Activated T-helper 2 cell treated with anti-CD3 and anti-CD28 coated beads, Interferon-gamma antibody, Interleukin-2, Interleukin-4, amounts not matched to agents 10 μg/mL and 5 μg/mL and 100 μg/mL, durations not matched to agents 14 hours and 24 hours and 36 hours (primary cell): ENCODE measurements at regions not wholly inside any gene's neighbourhood (a gene's known extent, or its start where the extent isn't known, plus 50 kb on each side); places are given as distances from the start of the nearest gene placed in this dataset.
"Not testable (repeated sequence)": the region's sequence is repeated elsewhere in the genome, so short reads cannot be mapped to it uniquely, and the experiment has no call there.

Experiments
- DNase-seq: peaks from one replicate; pipeline ENCODE4 v3.0.0; 2021; ENCODE audit warnings: low spot score
- H3K27ac Mint-ChIP-seq: one replicate; pipeline ENCODE4 v1.8.0; 2021; ENCODE audit warnings: mixed read lengths
- H3K27me3 Mint-ChIP-seq: one replicate; pipeline ENCODE4 v1.8.0; 2021; ENCODE audit warnings: low read depth, mixed read lengths
- H3K36me3 Mint-ChIP-seq: one replicate; pipeline ENCODE4 v1.8.0; 2021; ENCODE audit warnings: low read depth, mixed read lengths
- H3K4me1 Mint-ChIP-seq: one replicate; pipeline ENCODE4 v1.8.0; 2021; ENCODE audit warnings: low read depth, mixed read lengths
- H3K4me3 Mint-ChIP-seq: one replicate; pipeline ENCODE4 v1.8.0; 2021; ENCODE audit warnings: low read depth, mild to moderate bottlenecking, moderate library complexity, mixed read lengths
- H3K9me3 Mint-ChIP-seq: one replicate; pipeline ENCODE4 v1.8.0; 2021; ENCODE audit warnings: mixed read lengths
- intact Hi-C: fragments of 100-400 bp; cut with micrococcal nuclease; formaldehyde crosslinking; loops from one replicate; pipeline ENCODE4 v1.15.1; 2023

- no peak for DNase-seq
- no peaks in the 10 kb centered on the region for H3K27me3 Mint-ChIP-seq
- no peak overlapping the region for H3K27ac Mint-ChIP-seq
- H3K36me3 Mint-ChIP-seq: no peaks in the 10 kb centered on the region
- intact Hi-C loops: no loop called here
- H3K4me1 Mint-ChIP-seq: no peaks in the 10 kb centered on the region
- no peak overlapping the region for H3K4me3 Mint-ChIP-seq
- H3K9me3 Mint-ChIP-seq: peaks cover 41% of the 10 kb centered on the region
These were observed 1689.2 kb downstream of the OTOL1 start for GRCh38 chr3:163185721-163186350.

GRCh38 chr3:163175970-163176369, 1679.4 kb downstream of the OTOL1 start:
- peaks cover 38% of the 10 kb centered on the region for H3K9me3 Mint-ChIP-seq
- no peak overlapping the region for H3K4me3 Mint-ChIP-seq
- H3K36me3 Mint-ChIP-seq: no peaks in the 10 kb centered on the region
- H3K4me1 Mint-ChIP-seq: no peaks in the 10 kb centered on the region
- intact Hi-C loops: no loop called here
- no peaks in the 10 kb centered on the region for H3K27me3 Mint-ChIP-seq
- H3K27ac Mint-ChIP-seq: no peak overlapping the region
- DNase-seq: no peak

DNA sequence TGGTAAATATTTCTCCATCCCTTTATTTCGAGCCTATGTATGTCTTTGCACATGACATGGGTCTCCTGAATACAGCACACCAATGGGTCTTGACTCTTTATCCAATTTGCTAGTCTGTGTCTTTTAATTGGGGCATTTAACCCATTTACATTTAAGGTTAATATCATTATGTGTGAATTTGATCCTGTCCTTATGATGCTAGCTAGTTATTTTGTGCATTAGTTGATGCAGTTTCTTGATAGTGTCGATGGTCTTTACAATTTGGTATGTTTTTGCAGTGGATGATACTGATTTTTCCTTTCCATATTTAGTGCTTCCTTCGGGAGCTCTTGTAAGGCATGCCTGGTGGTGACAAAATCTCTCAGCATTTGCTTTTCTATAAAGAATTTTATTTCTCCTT, 1675.9 kb downstream of the OTOL1 start:
- H3K27ac Mint-ChIP-seq, intact Hi-C loops, H3K36me3 Mint-ChIP-seq, H3K4me3 Mint-ChIP-seq, H3K4me1 Mint-ChIP-seq, H3K27me3 Mint-ChIP-seq, DNase-seq: not testable (repeated sequence)
- peaks cover 51% of the 10 kb centered on the region for H3K9me3 Mint-ChIP-seq

DNA sequence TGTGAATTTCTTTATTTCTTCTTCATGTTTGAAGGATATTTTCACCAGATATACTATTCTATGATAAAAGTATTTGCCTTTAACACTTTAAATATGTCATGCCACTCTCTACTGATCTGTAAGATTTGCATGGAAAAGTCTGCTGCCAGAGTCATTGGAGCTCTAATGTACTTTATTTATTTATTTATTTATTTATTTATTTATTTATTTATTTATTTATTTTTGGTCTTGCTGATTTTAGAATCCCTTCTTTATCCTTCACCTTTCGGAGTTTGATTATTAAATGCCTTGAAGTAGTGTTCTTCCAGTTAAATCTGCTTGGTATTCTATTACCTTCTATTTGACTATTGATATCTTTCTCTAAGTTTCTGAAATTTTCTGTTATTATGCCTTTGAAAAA, 1669.6 kb downstream of the OTOL1 start:
- no peaks in the 10 kb centered on the region for H3K36me3 Mint-ChIP-seq
- peaks cover 52% of the 10 kb centered on the region for H3K9me3 Mint-ChIP-seq

DNA sequence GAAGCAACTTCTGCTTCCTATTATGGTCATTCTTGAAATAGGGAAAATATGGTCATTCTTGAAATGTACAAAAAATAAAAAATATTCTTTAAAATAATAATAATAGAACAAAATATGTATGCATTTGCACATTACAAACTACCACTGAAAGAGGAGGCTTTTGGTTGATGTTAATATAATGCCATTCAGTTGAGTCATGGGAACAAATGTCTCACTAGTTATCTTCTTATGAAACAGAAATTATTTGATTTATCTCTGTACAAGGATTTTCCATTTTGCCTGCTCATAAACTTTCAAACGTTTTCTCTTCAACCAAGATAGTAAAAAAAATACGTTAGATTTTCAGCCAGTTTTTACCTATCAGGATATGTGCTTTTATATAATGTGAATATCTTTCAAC, 1662.7 kb downstream of the OTOL1 start:
- H3K4me3 Mint-ChIP-seq: no peak overlapping the region

More for the DNA sequence above, 1669.6 kb downstream of the OTOL1 start:
- Mint-ChIP-seq H3K4me1 (no peaks in the 10 kb centered on the region), H3K27ac (no peak overlapping the region), H3K27me3 (no peaks in the 10 kb centered on the region), H3K4me3 (no peak overlapping the region)
- no peak for DNase-seq
- intact Hi-C loops: no loop called here

DNA sequence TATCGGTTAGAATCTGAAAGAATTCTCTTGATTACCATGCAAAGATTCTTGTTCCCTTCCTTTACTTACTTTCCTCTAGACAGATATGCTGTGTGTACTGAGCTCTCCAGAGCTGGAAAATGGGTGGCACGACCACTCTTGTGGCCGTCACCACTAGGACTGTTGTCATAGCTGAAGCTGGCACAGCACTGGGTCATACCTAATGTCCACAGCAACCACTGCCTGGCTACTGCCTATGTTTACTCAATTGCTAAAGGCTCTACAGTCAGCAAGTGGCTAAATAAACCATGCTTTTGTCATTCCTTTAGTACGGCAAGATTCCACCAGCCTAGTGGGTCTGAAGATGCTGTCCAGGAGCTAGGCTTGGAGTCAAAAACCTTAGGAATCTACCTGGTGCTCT, 1643.0 kb downstream of the OTOL1 start:
- H3K27ac Mint-ChIP-seq: no peak overlapping the region
- no peak for DNase-seq
- no peaks in the 10 kb centered on the region for H3K4me1 Mint-ChIP-seq
- H3K9me3 Mint-ChIP-seq: peaks cover 42% of the 10 kb centered on the region
- intact Hi-C loops: no loop called here
- H3K4me3 Mint-ChIP-seq: no peak overlapping the region
- H3K36me3 Mint-ChIP-seq: no peaks in the 10 kb centered on the region
- H3K27me3 Mint-ChIP-seq: no peaks in the 10 kb centered on the region

More for the DNA sequence above, 1662.7 kb downstream of the OTOL1 start:
- Mint-ChIP-seq H3K27ac (no peak overlapping the region), H3K36me3 (no peaks in the 10 kb centered on the region), H3K4me1 (no peaks in the 10 kb centered on the region), H3K9me3 (peaks cover 13% of the 10 kb centered on the region), H3K27me3 (no peaks in the 10 kb centered on the region)
- intact Hi-C loops: no loop called here
- DNase-seq: no peak

GRCh38 chr3:163138258-163138657, 1641.7 kb downstream of the OTOL1 start:
- no peak overlapping the region for H3K27ac Mint-ChIP-seq
- no peaks in the 10 kb centered on the region for H3K27me3 Mint-ChIP-seq
- DNase-seq: no peak
- intact Hi-C loops: no loop called here
- H3K36me3 Mint-ChIP-seq: no peaks in the 10 kb centered on the region
- no peaks in the 10 kb centered on the region for H3K4me1 Mint-ChIP-seq
- H3K4me3 Mint-ChIP-seq: no peak overlapping the region
- peaks cover 42% of the 10 kb centered on the region for H3K9me3 Mint-ChIP-seq

GRCh38 chr3:163132111-163132510, 1635.5 kb downstream of the OTOL1 start:
- Mint-ChIP-seq H3K9me3 (peaks cover 35% of the 10 kb centered on the region), H3K27ac (no peak overlapping the region), H3K36me3 (no peaks in the 10 kb centered on the region), H3K27me3 (no peaks in the 10 kb centered on the region), H3K4me3 (no peak overlapping the region), H3K4me1 (no peaks in the 10 kb centered on the region)
- intact Hi-C loops: no loop called here
- no peak for DNase-seq

GRCh38 chr3:163129287-163129686, 1632.7 kb downstream of the OTOL1 start:
- DNase-seq: no peak
- Mint-ChIP-seq H3K27ac (no peak overlapping the region), H3K9me3 (peaks cover 51% of the 10 kb centered on the region), H3K4me3 (no peak overlapping the region), H3K4me1 (no peaks in the 10 kb centered on the region), H3K27me3 (no peaks in the 10 kb centered on the region), H3K36me3 (no peaks in the 10 kb centered on the region)
- intact Hi-C loops: no loop called here

DNA sequence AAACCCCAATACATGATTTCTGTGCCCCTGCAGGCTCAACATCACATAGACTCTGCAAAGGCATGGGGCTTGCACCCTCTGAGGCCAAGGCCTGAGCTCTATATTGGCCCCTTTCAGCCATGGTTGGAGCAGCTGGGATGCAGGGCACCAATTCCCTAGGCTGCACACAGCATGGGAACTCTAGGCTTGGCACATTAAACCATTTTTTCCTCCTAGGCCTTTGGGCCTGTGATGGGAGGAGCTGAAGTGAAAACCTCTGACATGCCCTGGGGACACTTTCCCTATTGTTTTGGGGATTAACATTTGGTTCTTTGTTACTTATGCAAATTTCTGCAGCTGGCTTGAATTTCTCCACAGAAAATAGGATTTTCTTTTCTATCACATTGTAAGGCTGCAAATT, 1629.5 kb downstream of the OTOL1 start:
- H3K36me3 Mint-ChIP-seq: no peaks in the 10 kb centered on the region
- H3K4me3 Mint-ChIP-seq: no peak overlapping the region
- no peak overlapping the region for H3K27ac Mint-ChIP-seq
- peaks cover 54% of the 10 kb centered on the region for H3K9me3 Mint-ChIP-seq
- H3K27me3 Mint-ChIP-seq: no peaks in the 10 kb centered on the region
- intact Hi-C loops: no loop called here
- no peak for DNase-seq
- no peaks in the 10 kb centered on the region for H3K4me1 Mint-ChIP-seq
